Activated CD4-positive, alpha-beta T cell treated with anti-CD3 and anti-CD28 coated beads, Interleukin-2, amount 50 U/mL, for 1 hour (primary cell): ENCODE measurements at regions not wholly inside any gene's neighbourhood (a gene's known extent, or its start where the extent isn't known, plus 50 kb on each side); places are given as distances from the start of the nearest gene placed in this dataset.

ENCODE experiments used
- DNase-seq: peaks from one replicate; pipeline ENCODE4 v3.0.0-alpha.2; 2020

DNA sequence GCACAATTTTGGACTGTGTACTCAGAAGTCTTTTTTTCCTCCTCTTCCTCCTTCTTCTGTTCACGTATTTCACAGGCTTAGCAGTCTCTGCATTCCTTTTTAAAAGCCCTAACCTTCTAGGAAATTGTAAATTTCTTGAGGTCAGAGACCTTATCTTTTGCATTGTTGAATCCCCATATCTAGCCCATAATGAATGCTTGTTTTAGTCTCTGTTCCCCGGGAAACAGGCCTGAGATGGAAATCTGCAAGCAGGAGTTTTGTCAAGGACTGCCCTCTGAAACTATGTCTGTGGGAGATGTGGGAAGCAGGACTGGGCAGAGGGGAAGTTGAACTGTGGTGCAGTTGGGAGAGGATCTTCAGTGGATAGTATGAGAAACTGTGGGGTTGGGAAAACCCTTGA lies 272.2 kb upstream of the DAB1 start:
- no peak for DNase-seq

DNA sequence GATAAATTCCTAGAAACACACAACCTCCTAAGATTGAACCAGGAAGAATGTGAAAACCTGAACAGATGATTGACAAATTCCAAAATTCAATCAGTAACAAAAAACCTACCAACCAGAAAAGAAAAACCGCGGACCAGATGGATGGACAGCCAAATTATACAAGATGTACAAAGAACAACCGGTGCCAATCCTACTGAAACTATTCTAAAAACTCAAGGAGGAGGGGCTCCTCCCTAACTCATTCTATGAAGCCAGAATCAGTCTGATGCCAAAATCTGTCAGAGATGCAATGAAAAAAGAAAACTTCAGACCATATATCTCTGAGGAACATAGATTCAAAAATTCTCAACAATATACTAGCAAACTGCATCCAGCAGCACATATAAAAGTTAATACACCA lies 262.4 kb upstream of the DAB1 start:
- DNase-seq: no peak

DNA sequence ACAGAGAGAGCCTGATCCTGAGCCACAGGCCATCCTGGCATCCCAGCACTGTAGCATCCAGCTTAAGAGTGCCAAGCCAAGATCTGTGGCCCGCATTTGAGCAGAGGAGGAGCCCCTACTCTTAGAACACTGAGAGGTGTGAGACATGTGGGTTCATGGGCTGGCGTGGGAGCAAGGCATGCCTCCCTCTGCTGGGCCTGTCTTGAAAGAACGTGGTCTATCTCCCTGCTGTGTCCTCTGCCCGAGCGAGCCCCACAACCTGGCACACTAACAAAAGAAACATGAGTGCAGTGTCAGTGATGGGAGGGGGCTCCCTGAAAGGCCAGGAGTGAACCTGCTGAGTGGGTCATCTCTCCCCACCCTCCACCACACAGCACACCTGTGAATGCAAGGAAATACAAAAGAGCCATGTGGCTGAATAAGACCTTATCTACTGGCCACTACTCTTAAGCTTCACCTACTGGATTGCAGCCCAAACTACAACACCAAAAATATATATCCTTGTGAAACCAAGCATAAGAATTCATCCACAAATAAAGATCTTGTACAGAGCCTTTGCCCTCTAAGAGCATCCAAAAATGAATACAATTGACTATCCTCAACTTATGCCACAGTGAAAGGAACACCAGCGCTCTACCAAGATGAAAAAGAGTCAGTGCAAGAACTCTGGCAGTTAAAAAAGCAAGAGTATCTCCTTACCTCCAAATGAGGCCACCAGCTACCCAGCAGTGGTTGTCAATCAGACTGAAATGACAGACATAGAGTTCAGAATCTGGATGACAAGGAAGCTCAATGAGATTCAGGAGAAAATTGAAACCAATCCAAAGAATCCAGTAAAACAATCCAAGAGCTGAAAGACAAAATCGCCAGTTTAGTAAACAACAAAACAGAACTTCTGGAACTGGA lies 259.4 kb upstream of the DAB1 start:
- DNase-seq: no peak

DNA sequence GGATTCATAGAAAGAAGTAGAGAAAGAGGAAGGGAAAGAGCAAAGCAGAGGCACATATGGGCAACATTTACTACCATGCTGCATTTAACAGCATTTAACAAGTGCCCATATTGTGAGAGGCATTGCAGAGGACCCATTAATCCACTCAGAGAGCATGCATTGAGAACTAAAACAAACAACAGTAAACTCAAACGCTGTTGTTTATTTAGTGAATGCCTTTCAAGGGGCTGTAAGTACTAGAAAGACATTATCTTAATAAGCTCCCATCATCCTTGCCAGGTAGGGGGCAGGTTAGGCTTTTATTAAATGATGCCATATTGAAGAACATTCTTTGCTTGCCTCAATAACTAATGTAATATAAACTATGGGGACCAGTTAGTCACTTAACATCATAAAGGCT lies 254.3 kb upstream of the DAB1 start:
- no peak for DNase-seq

DNA sequence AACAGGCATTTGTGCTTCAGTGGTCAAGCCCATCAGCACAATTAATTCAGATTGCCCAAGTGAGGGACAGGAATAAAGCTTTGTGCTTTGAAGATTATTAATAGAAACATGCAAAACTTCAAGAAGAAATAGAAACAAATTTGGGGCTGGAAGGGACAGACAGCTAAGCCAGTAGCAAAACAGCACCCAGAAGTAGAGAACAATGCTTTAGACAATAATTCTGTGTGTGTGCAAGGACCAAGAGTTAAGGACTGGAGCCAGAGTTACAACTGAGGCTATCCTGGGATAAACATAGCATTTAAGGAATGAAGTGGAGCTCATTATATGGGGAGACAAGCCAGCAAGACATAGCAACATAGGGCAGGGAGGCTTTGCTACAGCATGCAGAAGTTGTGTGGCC lies 251.9 kb upstream of the DAB1 start:
- no peak for DNase-seq

DNA sequence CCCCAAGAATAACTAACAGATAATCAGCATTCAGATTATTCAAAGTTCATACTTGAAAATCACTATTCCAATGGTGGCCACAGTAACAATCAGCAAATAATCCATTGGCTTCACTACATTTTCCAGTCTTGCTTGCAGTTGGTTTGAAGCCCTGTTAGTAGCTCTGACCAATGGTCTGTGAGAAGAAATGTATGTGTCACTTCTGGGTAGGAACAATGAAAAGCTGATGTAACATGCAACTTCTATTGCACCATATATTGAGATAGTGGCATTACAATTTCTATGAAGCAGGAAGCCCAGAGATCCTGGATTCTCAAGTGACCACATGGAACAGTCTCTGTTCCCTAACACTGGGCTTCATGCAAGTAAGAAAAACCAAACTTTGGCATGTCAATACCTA lies 250.9 kb upstream of the DAB1 start:
- DNase-seq: no peak

DNA sequence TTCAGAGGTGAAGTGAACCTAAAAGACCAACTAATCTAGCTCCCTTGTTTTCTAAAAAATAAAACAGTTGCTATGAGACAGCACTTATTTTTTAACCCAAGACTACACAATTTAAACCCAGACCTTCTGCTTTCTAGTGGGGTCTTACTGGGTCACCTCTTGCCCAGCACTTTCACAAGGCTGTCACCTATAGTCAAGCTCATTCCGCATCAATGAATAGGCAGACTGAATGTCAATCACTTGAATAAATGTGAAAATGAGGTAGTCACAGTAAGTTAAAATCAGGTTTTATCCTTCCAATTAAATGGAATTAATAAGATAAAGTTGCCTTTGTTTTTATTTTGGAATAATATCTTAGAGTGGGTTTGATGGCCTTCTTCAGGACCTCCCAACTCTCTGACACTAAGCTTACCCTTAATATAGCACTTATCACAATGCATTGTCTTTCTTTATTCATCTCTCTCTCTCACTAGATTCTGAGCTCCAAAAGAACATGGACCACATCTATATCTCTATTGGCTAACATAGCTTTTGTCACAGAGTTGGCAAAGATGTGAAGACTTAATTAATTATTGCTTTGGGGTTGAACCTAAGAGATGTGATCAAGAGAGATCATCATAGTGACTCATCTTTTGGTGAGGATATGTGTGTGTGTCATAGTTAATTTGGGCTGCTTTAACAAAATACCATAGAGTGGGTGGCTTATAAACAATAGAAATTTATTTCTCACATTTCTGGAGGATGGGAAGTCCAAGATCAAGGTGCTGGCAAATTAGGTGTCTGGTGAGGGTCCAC lies 248.7 kb upstream of the DAB1 start:
- DNase-seq: no peak

DNA sequence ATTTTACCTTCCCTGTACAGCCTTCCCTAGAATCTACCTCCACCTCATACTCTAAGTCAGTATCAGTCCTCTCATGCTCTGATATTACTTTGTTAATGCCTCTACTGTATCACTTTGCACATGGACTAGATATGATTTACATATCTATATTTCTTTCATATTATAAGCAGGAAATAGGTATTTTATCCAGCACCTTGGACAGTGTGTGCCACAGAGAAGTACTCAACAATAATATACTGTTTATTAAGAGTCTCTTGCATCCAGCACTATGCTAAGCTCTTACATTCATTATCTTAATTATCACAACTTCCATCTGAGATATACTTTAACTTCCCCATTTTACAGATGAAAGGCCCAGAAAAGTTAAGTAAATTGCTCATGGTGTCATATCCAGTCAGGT lies 247.9 kb upstream of the DAB1 start:
- DNase-seq: no peak

DNA sequence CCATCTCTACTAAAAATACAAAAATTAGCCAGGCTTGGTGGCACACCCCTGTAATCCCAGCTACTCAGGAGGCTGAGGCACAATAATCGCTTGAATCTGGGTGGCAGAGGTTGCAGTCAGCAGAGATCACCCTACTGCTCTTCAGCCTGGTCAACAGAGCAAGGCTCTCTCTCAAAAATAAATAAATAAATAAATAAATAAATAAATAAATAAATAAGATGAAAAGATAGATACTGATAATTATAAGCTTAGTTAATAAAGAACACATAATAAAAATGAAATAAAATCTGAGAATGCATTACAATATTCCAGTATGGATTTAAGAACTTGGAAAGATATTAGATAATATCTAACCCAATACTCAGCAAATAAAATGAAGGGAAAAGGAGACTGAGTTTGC lies 235.9 kb upstream of the DAB1 start:
- DNase-seq: no peak

DNA sequence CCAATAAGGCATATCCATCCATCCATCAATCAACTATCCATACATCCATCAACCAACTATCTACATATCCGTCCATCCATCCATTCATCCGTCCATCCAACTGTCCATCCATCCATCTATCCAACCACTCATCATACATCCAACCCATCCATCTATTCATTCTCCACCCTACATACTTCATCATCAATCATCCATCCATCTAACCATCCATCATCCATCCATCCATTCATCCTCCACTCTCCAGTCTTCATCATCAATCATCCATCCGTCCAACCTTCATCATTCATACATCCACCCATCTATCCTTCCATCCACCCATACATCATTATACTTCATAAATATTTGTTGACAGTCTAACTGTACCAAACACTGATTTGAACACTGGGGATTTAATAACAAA lies 231.3 kb upstream of the DAB1 start:
- no peak for DNase-seq

DNA sequence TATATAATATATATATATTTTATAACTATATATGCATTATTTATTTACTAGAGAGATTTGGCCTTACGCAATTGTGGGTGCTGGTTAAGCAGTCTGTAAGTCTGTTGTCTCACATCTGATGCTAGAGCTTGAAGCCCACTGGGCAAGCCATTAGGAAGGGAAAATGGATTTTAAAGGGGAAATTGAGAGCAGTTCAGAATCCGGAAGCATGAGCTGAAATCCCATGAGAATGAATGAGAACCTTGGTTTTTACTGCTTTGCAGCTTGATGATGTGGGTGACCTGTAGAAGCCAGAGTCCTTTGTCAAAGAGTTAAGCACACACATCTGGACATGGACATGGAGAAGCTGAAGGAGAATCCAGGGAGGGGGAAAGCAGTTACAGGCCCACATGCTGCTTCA lies 220.8 kb upstream of the DAB1 start:
- DNase-seq: no peak

DNA sequence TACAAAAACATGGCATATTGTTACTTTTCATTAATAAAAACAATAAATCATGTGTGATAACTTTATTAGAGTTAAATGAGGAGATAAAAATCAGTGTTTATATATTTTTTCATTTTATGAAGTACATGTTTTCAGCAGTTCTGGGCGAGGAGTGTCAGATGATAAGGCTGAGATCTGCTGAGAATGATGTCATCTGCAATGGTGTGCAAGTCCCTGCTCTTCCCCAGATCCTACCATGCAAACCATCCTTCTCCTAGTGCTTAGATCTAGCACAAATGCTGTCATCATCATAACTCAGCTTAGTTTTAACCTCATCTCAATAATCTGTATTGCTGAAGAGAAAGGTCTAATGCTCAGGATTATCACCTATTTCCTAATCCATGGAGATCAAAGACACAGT lies 214.4 kb upstream of the DAB1 start:
- DNase-seq: no peak

DNA sequence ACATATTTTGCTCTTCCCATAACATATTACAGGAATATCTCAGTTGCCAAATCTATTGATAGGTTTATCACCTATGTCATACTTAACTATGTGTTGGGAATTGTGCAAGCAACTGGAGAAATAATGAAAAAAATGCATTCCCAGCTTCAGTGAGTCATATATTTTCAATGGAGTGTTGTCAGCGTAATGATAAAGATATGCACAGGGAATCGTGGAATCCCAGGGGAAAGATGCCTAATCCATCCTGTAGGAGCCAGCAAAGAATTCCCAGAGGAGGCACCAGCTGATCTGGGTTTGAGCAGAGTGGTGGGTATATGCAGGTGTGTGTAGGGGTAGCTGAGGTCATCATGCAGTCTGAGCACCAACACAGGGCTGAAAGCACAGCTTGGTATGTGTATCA lies 213.3 kb upstream of the DAB1 start:
- DNase-seq: no peak

DNA sequence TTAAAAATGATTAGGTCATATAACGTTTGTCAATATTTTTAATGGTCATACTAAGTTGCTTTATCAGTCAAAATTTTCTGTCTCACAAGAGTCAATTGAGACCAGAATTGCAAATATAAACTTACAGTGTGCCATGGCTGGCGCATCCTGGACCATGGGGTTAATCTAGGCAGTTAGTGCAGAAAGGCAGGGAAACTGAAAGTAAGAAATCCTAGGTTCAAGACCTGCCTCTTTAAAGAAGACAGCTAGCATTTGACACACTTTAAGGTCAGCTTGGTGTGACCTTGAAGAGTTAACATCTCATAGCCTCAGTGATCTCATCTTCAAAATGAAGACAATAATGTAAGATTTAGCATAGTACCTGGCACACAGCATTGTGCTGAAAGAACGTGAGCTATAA lies 210.0 kb upstream of the DAB1 start:
- DNase-seq: no peak

DNA sequence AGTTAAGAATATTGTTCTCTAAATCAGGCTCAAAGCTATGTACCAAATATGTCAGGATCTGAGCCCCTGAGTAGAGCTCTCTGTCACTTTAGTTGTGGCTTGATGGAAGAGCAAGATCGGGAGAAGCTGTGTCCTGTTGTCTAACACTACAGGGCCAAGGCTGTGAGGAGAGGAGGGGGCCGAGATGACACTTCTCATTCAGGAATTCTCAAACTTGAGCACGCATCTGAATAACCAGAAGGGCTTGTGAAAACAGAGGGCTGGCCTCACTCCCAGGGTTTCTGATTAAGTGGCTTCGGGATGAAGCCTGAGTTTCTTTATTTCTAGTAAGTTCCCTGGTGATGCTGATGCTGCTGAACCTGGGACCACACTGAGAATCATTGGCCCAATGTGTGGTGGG lies 209.2 kb upstream of the DAB1 start:
- DNase-seq: no peak

DNA sequence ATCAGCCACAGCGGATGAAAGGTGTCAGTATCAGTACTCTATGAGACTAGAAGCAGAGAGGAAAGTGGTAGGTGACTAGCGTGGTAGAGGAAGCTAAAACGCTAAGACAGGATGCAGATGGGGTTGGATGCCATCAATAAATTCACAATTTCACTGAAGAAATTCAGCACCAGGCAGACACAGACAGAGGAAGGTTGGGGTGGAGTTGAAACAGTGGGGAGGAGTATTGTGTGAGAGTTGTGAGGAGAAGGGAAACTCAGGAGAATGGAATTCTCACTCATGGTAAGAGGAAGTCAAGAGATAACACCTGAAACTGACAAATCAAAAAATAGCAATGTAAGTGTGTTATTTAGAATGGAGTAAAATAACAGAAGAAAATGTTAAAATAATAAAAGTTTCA lies 208.5 kb upstream of the DAB1 start:
- DNase-seq: no peak

DNA sequence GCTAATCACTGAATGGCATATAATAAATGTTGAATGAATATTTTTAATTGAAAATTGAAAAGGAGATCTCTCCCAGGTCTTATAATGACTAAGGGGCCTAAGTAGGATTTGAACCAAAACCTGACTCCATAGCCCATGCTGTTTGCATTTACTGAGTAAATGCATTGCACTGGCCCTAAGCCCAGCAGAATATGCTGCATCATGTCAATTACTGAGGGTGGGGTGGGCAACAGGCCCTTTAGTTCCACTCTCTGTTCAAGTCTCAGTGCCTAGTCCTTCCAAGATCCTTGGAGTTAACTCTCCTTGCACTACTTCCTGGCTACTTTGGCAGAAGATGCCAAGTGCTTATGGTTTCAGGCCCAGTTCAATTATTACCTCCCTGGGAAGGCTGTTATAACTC lies 203.8 kb upstream of the DAB1 start:
- no peak for DNase-seq

DNA sequence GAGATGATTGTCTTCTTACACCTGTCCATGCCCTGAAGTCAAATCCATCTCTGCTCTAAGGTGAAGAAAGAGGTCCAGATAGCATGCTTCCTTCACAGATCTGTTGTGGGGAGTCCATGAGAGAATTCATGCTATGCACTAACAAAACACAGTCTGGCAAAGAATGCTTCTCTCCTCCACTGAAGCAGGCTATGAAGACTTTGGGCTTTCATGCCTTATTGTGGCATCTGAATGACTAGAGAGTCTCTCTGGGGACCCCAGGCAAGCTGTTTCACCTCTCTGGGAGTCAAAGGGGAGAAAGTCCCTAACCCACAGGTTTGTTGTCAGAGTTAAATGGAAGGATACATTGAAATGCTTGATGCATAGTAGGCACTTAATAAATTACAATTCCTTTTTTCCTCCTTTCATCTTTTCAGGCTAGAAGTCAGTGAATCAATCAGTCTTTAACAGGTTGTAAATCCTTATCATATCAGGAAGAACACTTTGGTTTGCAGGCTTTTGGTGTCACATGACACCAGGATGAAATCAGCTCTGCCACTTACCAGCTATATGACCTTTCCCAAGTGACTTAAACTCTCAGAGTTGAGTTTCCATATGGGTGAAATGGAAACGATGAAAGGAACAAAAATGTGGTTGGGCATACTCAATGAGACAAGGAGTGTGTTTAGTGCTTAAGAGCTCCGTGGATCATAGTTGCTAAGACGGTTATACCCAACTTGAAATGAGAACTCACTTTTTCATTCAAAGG lies 200.1 kb upstream of the DAB1 start:
- no peak for DNase-seq

DNA sequence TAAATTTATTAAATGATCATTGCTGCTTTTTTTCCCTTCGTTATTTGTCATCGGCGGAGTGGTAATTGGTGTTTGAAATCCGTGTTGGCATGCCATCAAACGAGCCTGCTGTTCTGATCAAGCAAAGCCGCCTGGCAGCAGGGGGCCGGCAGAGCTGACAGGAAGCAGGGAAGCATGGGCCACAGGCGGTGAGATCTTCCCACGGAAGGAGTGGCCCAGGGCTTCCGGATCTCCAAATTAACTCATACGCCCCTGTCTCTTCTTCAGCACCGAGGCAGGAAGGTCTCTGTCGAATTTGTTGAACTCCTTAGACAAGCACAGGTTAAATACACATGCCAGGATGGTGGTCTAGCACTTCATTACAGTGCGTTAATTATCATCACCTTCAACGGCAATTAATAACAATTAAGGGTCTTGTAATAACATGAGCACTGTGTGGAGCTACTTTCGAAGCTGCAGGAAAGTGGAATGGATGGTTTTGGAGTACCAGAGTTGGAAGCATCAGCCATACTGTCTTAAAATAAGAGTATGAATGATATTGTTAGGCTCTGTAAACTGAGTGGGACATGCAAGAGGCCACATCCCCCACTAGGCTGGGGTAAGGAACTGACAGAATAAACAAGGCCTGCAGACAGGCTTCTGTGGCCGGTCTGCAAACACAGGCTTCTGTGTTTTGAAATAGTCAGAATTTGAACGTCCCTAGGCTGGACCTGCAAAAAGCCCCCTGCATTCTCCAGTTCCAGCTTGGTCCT lies 199.4 kb upstream of the DAB1 start:
- DNase-seq: no peak

DNA sequence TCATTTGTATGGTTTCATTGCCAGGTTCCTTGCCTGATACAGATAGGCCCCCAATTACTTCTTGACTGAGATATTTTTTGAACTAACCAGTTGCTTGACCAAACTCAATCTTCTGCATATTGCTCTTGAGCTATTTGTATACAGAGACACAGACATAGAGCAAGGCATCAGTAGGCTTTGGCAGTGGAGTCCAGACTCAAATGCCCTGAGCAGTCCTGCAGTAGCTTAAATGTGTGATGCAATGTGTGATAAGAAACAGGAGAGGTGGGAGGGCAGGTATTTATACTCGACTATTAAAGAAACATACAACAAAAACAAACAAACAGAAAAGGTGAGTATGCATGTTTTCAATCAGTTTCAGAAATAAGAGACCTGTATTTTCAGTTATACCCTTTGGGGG lies 197.9 kb upstream of the DAB1 start:
- no peak for DNase-seq

DNA sequence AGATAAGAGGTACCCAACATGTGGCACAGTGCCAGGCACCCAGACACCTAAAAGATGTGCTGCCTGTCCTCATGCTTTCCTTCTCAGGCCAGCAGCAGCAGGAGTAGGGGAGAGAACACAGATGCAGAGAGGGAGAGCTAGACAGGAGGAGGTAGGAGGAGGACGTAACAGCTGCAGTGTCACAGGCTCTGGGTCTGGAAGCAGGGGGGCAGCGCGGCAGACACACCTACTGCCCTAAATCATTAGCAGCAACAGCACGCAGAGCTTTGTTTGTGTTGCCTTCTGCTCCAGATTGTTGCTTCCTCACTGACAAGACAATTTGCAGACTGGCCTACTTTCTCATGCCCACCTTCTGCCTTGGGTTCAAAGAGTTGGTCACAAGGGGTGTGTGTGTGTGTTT lies 196.7 kb upstream of the DAB1 start:
- DNase-seq: no peak

DNA sequence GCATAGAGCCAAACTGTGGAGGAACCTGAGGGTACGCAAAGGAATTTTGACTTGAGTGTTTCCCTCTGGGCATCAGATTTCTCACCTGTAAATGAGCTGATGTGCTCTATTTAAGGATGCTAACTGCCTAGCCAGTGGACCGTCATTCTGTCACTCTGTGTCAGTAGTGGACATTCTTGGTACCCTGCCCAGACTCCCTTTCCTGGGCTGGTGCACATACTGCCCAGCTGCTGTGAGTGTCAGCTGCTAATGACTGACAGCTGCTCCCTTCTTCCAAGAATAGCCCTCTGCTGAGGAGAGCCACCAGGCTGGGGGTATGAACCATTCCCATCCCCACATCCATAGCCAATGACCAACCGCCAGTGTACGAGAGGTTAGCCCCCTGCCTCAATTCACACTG lies 193.1 kb upstream of the DAB1 start:
- DNase-seq: no peak

DNA sequence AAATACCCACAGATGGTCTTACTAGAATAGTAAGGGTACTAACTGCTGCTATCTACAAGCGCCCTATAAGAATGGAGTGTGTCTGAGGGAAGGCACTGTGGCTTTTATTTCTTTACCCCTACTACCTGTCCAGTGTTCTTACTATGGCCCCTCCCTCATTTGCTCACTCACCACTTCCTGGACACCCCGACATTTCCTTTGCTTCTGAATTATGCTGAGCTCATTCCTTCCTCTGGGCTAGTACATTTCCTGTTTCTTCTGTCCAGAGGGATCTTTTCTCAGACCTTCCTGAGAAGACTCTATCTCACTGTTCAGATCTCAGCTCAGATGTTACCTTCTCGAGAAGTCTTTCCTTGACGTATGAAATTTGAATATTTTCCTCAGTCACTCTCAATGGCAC lies 192.1 kb upstream of the DAB1 start:
- DNase-seq: no peak
